Anterior cingulate cortex (tissue), 58 donors: ENCODE measurements at regions not wholly inside any gene's neighbourhood (a gene's known extent, or its start where the extent isn't known, plus 50 kb on each side); places are given as distances from the start of the nearest gene placed in this dataset.
A peak's percentile ranks its signal among the peaks of the same experiment; 100 is the strongest.

Experiments
- DNase-seq, 58 donors: peaks; one replicate each; lab custom pipeline; 2025; lab: John Stamatoyannopoulos, UW

DNA sequence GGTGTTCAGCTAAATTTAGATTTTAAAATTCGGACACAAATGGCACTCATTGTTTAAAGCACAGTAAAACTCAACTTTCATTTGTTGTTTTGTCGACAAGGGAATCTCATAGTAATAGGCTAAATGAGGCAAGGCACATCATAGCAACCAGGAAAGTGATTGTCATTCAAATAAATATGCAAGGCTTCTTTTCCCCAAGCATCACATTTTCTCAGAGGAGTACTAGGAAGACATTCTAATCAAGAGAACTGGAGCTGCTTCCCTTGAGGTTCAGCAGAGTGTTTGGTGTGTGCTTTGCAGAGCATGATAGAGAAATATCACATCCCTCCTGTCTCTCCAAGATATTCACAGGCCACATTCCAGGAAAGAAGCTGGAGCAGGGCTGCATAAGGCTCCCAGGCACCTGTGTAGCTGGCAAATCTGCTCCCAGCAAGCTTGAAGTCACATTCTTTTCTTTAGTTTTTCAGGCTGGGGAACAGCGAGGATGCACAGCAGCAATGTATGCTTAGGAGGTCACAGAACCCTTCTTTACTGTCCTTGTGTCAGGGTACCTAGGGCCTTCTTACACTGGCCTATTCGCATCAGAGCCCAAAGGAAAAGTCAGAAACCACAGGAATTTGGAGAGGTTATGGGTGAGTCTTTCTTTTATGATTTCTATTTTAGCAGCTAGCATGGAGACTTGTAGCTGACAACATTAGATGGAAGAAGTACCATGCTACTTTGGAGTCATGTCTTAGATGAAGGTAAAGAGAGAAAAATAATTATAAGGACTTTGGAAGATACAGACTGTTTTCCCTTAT is 95.9 kb upstream of the HDAC9 start:
- no peak for DNase-seq

DNA sequence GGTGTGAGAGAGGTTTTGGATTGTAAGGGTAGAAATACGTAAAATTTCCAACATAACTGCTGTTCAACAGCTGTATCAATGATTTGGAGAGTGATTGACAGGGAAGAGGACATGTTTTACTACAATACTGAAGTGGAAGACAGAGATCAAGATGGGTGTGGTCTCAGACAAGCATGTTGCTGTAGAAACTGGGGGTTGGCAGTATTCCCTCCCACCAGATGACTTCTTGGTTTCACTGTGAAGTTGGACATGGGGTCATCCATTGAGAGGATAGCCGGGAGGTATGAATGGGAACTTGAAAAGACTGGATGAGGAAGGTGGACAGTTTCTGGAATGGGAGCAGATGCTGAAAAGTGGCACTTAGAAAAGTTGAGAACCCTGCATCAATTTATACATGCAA is 95.3 kb upstream of the HDAC9 start:
- DNase-seq, result no peak

DNA sequence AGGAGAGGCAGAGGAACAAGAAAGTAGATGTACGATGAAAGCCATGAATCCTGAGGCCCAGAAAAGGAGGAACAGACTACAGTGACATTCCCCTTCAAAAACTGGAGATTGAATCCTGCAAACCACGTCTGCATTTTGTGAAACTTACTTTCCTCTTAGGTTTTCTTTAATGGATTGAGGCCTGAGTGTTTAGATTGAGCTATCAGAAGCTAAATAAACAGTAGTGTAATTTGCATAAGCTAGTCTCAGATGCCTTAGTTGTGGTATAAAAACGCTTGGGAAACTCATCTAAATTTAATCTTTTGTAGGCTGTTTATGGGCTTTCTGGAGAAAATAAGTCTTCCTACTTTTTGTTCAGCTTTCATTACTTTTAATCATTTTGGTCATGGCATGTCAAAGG is 94.8 kb upstream of the HDAC9 start:
- no peak for DNase-seq

DNA sequence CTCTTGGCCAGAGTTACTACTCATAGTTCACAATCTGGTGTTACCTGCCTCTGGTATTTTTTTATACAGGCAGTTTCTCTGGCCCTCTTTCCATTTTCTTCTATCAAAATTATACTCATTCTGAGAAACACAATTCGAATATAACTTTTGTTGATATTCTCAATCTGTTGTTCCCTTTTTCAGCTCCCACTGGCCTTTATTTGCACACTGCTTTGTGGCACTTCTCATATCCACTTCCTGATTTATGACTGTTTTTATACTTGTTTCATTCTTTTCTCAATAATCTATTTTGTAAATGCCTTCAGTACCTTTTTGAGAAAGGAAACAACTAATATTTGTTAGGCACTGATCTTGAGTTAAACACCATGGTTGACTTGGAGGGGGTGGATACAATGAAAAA is 93.8 kb upstream of the HDAC9 start:
- DNase-seq, result no peak

DNA sequence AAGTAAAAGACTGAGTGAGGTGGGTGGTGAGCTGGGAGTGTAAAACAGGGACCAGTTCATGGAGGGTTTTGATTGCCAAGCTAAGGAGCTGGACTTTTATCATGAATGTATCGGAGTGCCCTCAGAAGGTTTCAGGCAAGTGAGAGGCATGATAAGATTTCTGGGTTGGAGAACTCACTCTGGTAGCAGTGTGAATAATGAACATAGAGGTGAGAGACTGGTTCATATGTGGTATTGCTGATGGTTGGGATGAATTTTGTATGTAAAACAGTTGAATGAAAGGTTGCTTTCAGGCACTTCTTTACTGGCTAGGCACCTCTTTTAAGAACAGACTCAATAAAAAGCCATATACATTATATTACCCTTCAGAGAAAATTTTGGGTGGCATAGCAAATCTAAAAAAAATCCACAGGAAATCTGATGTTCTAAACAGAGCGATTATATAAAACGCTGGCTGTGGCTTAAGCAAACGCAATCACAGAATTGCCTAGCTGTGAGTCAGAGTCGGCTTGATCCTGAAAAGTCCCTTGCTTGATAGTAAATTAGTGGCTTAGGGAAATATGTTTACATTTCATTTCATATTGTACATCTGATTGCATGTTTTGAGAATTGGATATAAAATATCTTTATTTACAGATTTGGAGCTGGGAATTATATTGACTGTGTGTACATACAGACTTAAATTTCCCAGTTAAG is 92.9 kb upstream of the HDAC9 start:
- DNase-seq, result peak in 2 of 58 donors; percentile 9 to 21

DNA sequence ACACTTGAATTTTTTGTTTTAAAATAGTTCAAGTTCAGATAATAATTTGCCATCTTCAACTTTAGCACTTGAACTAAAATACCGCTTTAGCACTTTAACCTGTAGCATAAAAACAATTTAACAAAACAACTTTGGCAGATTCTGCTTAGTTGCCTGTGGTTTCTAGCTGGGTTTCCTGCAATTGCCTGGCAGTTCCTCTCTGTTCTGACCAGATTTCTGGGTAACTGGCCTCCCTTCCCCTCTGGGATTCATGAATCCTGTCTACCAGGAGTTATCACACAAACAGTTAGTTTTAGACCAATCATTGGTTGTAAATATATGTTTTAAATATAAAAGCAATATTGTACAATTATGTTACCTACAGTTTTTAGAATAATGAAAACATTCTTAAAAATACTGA is 89.8 kb upstream of the HDAC9 start:
- DNase-seq, result no peak

DNA sequence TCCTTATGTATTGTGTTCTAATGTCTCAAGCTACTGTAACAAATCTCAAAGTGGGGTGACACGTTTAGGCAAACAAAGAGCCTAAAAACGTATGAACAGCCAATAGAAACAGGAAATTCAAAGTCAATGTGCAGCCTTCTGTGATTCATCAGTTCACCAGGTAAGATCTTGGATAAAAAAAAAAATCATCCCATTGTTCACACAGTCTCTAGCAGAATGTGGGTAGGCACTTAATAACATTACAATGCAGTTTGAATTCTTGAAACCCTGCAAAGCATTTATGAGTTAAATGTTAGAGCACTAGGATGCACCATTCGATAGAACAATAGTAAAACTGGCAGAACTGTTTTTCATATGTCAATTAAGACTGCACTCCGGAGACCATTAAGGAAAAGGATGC is 88.2 kb upstream of the HDAC9 start:
- DNase-seq, result no peak

DNA sequence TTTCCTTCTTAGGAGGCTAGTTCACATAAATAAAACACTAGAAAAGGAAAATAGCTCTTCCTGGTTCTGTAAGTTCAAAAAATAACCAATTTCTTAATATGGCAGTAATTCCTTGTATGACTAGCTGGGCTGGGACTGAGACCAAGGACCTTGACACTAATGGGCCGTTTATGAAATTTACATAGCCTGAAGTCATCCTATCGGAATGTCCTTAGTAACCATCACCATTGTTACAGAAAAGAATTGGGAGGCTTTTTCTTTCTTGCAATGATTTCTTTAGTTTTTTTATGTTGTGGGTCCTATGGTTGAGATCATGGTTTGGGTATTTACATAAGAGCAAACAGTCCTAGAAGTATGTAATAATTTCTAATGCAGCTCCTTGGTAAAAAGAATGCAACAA is 87.1 kb upstream of the HDAC9 start:
- no peak for DNase-seq

DNA sequence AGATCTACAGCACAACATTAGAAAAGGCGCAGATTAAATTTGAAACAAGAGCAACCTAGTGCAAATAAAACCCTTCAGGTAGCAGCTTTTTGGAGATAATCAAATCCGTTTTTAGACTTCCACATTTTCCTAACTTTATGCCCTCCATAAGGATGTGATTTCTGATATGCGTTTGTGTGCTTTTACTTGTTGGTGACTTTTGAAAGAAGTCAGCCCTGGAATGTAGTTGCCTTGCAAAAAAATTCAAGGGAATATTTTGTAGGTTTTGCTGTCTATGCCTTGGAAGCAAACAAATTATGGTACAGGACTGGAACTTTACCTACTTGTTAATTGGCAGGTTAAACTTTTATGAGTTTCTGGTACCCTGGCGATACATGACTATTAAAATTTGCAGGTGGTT is 86.7 kb upstream of the HDAC9 start:
- no peak for DNase-seq

DNA sequence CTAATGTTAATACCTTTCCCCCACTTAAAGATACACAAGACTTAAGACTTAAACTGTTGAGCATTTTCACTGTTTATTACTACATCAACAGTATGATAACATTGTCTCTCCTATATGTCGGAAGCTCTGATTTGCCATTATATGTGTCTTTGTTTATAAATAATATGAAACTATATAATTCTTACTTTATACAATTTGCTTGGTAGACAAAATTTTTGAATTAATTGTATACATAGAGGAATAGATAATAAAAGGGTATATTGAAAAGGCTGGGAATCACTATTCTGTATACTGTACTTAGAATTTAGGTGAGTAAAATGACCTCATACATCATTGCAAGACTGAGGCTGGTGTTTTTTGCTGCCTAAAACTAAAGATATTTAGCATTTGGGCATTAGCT is 82.1 kb upstream of the HDAC9 start:
- DNase-seq, result no peak

DNA sequence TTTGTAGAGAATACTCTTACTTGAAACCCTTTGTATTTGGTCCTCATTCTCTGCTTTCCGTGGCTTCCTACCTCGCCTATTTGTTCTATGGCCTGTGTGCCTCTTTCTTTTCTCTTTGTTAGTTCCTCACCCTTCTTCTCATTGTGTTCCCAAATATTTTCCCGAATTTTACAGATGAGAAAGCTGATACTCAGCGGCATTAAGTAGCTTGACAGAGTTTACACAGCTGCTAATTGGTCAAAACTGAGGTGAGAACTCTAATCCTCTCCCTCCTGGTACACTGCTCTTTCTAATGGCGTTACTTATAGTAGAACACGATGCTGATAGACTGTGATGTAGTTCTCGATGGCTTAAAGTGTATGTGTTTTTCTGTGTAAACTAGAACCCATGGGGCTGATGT is 80.7 kb upstream of the HDAC9 start:
- no peak for DNase-seq

DNA sequence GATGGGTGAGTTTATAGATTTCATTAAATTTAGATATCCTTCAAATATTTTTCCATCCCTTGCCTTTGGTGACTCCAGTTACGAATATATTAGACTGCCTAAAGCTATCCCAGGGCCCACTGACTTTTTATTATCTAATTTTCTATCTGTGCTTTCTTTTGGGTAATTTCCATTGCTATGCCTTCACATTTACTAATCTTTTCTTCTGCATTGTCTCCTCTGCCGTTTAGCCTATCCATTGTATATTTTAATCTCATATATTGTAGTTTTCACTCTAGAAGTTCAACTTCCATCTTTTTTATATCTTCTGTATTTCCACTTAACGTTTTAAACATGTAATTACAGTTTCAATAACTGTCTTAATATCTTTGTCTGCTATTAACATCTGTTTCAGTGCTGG is 78.6 kb upstream of the HDAC9 start:
- no peak for DNase-seq

DNA sequence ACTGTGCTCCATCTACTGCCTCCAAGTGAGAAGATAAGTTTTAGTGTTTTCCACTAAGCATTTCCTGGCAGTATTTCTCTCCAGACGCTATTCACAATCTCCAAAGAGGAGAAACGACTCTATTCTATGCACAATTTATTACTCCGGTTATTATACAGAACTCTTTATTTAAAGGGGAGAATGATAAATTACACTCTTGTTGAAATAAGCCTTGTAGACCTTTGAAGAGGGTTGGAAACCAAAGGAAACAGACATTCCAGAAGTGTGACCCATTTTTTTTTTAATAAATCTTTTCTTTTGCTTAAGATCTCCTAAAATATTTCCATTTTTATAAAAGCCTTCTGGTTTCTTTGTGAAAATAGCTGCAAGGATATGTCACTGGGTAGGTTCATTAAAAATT is 76.1 kb upstream of the HDAC9 start:
- DNase-seq, result no peak

DNA sequence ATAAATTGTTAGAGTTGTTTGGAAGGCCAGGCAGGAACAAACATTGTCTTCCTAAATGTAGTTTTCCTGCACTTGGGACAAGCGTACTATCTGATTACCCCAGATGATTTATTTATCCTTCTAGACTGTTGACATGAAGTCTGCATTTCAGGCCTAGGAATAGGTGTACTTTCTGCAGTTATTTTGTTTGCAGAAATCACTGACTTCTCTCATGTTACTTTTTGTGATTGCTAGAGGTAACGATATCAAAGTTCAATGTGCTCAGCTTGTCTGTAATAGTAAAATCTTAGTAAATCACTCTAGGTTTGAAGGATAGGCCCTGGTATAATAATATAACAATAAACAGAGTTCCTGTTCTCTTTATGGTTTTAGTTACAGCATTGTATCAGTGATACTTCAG is 75.4 kb upstream of the HDAC9 start:
- no peak for DNase-seq

DNA sequence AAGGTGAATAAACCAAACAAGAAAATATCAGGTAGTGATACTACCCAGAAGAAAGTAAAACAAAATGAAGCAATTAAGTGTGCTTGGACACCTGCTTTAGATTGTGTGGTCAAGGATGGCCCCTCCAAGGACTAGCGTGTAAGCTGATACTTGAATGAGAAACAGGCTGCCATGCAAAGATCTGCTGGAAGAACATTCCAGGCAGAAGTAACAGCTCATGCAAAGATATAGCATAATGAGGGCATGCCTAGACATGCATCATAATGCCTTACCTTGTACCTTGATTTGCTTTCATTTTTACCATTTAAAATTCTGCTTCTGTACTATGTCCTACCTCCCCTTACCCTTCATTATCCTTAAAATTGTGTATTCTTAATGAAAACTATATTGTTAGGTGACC is 74.8 kb upstream of the HDAC9 start:
- DNase-seq, result no peak

DNA sequence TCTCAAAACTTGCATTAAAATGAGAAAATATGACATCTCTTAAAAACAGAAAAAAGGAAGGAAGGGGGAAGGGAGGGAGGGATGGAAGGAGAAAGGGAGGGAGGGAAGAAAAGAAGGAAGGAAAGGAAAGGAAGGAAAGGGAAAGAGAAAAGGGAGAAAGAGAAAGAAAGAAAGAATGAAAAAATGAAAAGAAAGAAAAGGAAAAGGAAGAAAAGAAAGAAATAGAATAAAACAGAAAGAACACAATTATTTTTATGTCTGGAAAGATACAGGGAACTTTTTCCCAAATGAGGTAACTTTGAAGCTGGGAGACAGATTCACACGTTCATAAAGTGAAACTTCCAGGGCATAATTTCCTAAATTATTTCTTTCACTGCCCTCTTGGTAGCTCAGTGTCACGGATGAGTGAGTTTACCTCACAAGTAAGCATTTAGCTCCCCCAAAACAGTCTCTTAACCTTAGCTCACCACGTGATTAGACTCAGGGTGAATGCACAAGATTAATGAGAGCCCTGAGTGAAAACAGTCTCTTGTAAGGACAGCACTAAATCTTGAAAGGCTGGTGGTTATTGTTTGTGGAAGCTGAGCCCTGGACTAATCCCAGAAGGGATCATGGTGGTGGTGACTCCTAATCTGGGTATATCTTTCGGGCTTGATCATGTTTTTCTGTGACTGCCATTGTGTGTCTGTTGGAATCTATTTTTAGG is 74.1 kb upstream of the HDAC9 start:
- no peak for DNase-seq

DNA sequence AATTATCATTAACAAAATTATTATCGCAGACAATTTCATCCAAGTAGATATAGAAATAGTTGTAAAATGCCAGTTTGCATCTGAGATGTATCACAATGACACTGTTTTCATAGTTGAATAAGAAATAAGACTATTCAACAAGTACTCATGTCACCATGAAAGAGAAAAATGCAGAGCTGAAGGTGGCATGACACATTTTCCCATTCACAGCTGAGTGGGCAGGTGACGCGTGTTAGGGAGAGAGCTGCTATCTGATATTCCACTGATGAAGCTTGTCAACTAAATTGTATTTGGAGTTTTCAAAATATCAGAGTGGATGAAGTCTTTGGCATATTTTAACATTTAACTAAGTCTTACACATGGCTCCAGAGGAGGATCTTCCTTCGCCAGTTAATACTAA is 70.3 kb upstream of the HDAC9 start:
- DNase-seq, result peak in 13 of 58 donors; percentile 2 to 75 (median 12)

DNA sequence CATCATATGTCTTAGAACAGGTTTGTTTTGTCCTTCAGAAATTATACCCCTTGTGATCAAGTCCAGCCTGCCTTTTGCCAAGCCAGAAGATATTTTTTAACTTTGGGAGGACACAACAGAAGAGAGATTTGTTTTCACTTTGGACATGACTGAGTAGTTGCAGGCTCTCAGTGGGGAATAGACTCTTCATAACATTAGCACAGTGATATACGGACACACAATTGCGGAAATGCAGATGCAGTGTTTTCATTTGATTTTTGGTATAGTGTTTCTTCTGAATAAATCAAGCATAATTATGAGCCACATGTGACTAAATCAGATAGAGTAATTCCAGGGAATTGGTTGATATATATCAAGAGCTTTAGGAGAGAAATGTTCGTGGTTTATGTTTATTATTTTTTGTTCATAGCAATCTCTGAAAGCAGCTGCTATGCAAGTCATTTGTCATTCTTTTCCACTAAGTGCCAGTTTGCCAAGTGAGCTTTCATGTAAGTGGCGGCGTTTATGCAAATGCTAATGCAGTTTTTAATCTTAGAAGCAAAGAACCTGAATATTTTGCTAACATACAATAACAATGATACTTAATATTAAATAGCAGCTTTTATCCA is 69.6 kb upstream of the HDAC9 start:
- no peak for DNase-seq

DNA sequence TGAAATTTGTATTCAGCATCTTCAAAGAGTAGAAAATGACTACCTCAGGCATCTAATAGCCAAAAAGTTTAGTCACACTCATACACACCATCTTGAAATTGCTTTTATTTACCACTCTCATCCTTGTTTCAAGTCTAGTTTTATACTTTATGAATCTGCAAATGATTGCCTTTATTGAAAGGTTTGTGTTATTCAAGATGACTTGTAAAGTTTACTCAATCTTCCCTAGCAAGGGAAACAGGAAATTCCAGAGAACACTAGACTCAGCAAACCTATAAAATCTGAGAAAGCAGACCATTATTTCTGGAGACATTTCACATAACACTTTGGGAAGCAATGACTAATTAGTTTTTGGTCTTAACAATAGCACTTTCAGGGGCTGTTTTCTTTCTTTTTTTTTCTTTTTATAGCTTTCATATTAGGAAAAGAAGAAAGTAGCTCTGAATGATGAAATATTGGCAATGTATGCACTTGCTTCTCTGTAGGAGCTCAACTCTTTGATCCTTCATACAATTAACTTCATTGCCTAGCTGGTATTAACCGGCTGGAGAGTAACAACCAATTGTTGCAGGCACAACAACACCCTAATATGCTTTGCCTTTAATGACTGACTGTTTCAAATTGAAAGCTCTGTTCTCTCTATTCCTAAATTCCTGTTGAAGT is 68.9 kb upstream of the HDAC9 start:
- no peak for DNase-seq

DNA sequence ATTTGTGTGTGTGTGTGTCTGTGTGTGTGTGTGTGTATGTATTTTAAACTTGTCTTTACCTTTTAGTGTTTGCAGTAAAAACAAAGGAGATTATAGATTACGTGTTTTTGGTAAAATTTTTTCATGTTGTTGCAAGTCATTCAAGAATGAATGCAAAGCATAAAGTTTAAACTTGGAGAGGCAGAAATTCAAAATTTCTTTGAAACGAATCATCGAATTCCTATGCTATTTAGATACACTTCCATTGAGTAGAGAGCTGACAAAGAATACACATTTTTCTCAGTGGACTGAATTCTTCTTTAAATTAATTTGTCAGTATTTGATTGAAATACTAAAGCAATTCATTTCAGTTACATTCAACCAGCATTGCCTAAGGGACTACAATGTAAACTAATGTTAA is 66.0 kb upstream of the HDAC9 start:
- no peak for DNase-seq

DNA sequence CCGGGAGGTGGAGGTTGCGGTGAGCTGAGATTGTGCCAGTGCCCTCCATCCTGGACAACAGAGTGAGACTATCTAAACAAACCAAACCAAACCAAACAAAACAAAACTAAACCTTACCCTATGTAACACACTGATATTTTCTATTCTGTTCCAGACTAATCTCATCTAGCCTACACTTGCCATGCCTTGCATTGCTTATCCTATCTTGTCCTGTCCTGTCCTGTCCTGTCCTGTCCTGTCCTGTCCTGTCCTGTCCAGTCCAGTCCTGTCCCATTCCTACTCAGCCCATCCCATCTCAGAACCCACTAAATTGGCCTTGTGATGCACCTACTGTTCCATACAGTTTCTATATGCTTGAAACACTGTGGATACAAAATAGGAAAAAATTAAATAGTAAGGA is 64.7 kb upstream of the HDAC9 start:
- DNase-seq, result no peak
